ENCODE measurements at regions not wholly inside any gene's neighbourhood (a gene's known extent, or its start where the extent isn't known, plus 50 kb on each side); places are given as distances from the start of the nearest gene placed in this dataset.
A peak's percentile ranks its signal among the peaks of the same experiment; 100 is the strongest.

DNA sequence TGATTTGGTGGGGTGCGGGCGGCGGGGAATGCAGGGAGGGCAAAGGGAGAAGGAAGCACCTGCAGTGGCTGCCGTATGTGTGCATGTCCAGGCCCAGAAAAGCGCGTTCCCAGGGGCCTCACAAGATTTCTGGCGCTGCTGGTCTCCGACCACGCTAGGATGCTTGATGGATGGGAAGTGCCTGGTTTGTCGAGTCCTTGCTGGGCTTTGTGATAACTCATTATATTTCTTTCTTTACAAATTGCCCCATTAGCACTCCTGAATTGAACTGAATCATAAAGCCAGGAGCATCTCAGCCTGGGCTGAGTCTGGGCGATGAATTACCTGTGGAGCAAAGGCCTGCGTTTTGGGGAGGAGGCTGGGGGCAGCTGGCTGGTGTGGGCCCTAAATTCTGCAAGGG lies 69.2 kb upstream of the LMO1 start (continued):
- TF ChIP-seq SMARCA5 (IDR thresholded peaks at IDR 0.05) (no peak), STAT3 (IDR thresholded peaks at IDR 0.05; ENCODE audit: low read depth, low read length) (no peak), CHD2 (IDR thresholded peaks at IDR 0.05; ENCODE audit: borderline replicate concordance, low read depth, low read length) (no peak), EZH2 (IDR thresholded peaks at IDR 0.05; ENCODE audit: borderline replicate concordance, control insufficient read depth, low read depth, low read length) (no peak), KAT2A (conservative IDR thresholded peaks at IDR 0.05; ENCODE audit: control insufficient read depth, low read depth, low read length) (no peak), TCF12 (IDR thresholded peaks at IDR 0.05; ENCODE audit: low read depth, low read length) (no peak), RCOR1 (conservative IDR thresholded peaks at IDR 0.05; ENCODE audit: low read depth, low read length) (no peak), RUNX3 (IDR thresholded peaks at IDR 0.05; ENCODE audit: low read length) (no peak), JUNB (IDR thresholded peaks at IDR 0.05) (no peak)
- TF ChIP-seq, protein P1, sequence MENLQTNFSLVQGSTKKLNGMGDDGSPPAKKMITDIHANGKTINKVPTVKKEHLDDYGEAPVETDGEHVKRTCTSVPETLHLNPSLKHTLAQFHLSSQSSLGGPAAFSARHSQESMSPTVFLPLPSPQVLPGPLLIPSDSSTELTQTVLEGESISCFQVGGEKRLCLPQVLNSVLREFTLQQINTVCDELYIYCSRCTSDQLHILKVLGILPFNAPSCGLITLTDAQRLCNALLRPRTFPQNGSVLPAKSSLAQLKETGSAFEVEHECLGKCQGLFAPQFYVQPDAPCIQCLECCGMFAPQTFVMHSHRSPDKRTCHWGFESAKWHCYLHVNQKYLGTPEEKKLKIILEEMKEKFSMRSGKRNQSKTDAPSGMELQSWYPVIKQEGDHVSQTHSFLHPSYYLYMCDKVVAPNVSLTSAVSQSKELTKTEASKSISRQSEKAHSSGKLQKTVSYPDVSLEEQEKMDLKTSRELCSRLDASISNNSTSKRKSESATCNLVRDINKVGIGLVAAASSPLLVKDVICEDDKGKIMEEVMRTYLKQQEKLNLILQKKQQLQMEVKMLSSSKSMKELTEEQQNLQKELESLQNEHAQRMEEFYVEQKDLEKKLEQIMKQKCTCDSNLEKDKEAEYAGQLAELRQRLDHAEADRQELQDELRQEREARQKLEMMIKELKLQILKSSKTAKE (IDR thresholded peaks at IDR 0.05; ENCODE audit: low read depth, poor library complexity, severe bottlenecking) = no peak

DNA sequence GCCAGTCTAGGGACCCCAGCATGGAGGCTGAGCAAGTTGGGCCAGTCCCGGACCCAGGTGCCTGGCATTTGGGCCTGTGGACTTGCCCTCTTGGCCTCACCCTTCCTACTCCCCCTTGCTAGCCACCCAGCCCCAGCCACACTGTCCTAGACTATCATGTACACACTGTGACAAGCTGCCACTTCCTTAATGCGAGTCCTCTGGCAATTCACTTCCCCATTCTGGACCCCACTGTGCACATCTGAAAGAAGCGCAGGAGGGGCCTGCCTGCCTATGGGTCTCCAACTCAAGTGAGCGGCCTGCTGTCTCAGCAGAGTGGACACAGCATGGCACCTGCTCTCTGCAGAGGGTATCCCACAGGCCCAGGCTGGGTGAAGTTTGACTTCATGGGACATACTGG lies 68.5 kb upstream of the LMO1 start:
- POLR2A ChIA-PET = no interaction called here
- no peak for ATAC-seq

More for the DNA sequence above, 68.5 kb upstream of the LMO1 start:
- Histone ChIP-seq H2AFZ (ENCODE audit: control insufficient read depth, low read depth, low read length) (peak overlapping the region; percentile 30; the same call in 1 of the 2 replicates), H3K36me3 (ENCODE audit: control insufficient read depth in 2 of 2, insufficient read depth in 2 of 2, low read length in 1 of 2) (no peaks in the 10 kb centered on the region), H3K4me2 (ENCODE audit: control insufficient read depth, insufficient read depth) (no peak overlapping the region), H3K79me2 (ENCODE audit: control insufficient read depth, insufficient read depth, low read length) (no peaks in the 10 kb centered on the region), H3K9me3 (replicated peaks; ENCODE audit: control insufficient read depth, insufficient read depth, low read length) (no peaks in the 10 kb centered on the region), H3K9ac (ENCODE audit: control insufficient read depth, insufficient read depth, low read length) (no peak overlapping the region), H3K4me1 (ENCODE audit: control insufficient read depth, insufficient read depth, low read length) (peaks cover 28% of the 10 kb centered on the region), H3K27me3 (replicated peaks in 1 of 2; ENCODE audit: control insufficient read depth in 2 of 2, insufficient read depth in 2 of 2, low read length in 1 of 2) (no peaks in the 10 kb centered on the region), H3K27ac (ENCODE audit: control insufficient read depth, insufficient read depth) (no peak overlapping the region), H3K4me3 (no peak overlapping the region), H4K20me1 (ENCODE audit: control insufficient read depth, insufficient read depth) (no peaks in the 10 kb centered on the region)
- no TSS peak for BruUV-seq (replicated peaks)
- RAD21 ChIA-PET (ENCODE audit: unreplicated experiment) = no interaction called here
- SMC1A ChIA-PET (ENCODE audit: uncharacterized antibody, unreplicated experiment) = interaction anchor here (1.5 kb wide), 1 partner anchor 235 kb away, joined by 5 read pairs; no protein-coding TSS in a partner anchor
- intact Hi-C loops (cut with micrococcal nuclease; ENCODE audit: unreplicated experiment) = no loop called here
- CTCF ChIA-PET = interaction anchor here (0.7 to 1.0 kb wide), 2 partner anchors 10 to 12 kb away, joined by 3 read pairs; no protein-coding TSS in a partner anchor
- FAIRE-seq = no peak
- no peak for TF ChIP-seq CBFB (IDR thresholded peaks at IDR 0.05; ENCODE audit: low read depth)
- TF ChIP-seq SPI1 (IDR thresholded peaks at IDR 0.05; ENCODE audit: borderline replicate concordance, insufficient read depth, low read depth, low read length) = peak; percentile 96
- in situ Hi-C loops (cut with MboI) = no loop called here
- WGBS (ENCODE audit: insufficient coverage, insufficient replicate concordance, low lambda C conversion rate, missing lambda C conversion rate) = 27% methylated on average over 4 of the region's 4 CpGs
- no peak for DNase-seq (ENCODE audit: low read depth, low spot score)
